Chondrocyte (in vitro differentiated cells): ENCODE measurements at regions not wholly inside any gene's neighbourhood (a gene's known extent, or its start where the extent isn't known, plus 50 kb on each side); places are given as distances from the start of the nearest gene placed in this dataset.

ENCODE experiments used
- DNase-seq: peaks from one replicate; pipeline ENCODE4 v3.0.0; 2021; ENCODE audit warnings: mixed read lengths, low spot score
- H3K27ac Mint-ChIP-seq: one replicate; pipeline ENCODE4 v1.8.0; 2021; ENCODE audit warnings: mild to moderate bottlenecking, moderate library complexity, mixed read lengths; ENCODE audit not compliant: unreplicated experiment
- H3K27me3 Mint-ChIP-seq: 2 replicates; pipeline ENCODE4 v1.8.0; 2021; ENCODE audit warnings: low read depth, mixed read lengths
- H3K36me3 Mint-ChIP-seq: 2 replicates; pipeline ENCODE4 v1.8.0; 2021; ENCODE audit warnings: low read depth, mixed read lengths
- H3K4me1 Mint-ChIP-seq: 2 replicates; pipeline ENCODE4 v1.8.0; 2021; ENCODE audit warnings: low read depth, mild to moderate bottlenecking, mixed read lengths
- H3K4me3 Mint-ChIP-seq: one replicate; pipeline ENCODE4 v1.8.0; 2021; ENCODE audit warnings: mild to moderate bottlenecking, moderate library complexity, mixed read lengths; ENCODE audit not compliant: unreplicated experiment
- H3K9me3 Mint-ChIP-seq: 2 replicates; pipeline ENCODE4 v1.8.0; 2021; ENCODE audit warnings: low read depth, mixed read lengths
- CTCF ChIP-seq: fragments of 200-600 bp; sonication (generic); IDR thresholded peaks from 2 replicates; pipeline ENCODE4 v1.5.0; 2021; ENCODE audit warnings: antibody characterized with exemption, mild to moderate bottlenecking, moderate library complexity

- TF ChIP-seq CTCF: no peak
- H3K27ac Mint-ChIP-seq: no peak overlapping the region
- H3K36me3 Mint-ChIP-seq: peaks cover 6% of the 10 kb centered on the region
- peaks cover 17% of the 10 kb centered on the region for H3K4me1 Mint-ChIP-seq
- no peaks in the 10 kb centered on the region for H3K27me3 Mint-ChIP-seq
- no peak for DNase-seq
- no peak overlapping the region for H3K4me3 Mint-ChIP-seq
- H3K9me3 Mint-ChIP-seq: peaks cover 6% of the 10 kb centered on the region
These were observed 595.8 kb downstream of the PSAT1 start for GRCh38 chr9:78892769-78893168.

DNA sequence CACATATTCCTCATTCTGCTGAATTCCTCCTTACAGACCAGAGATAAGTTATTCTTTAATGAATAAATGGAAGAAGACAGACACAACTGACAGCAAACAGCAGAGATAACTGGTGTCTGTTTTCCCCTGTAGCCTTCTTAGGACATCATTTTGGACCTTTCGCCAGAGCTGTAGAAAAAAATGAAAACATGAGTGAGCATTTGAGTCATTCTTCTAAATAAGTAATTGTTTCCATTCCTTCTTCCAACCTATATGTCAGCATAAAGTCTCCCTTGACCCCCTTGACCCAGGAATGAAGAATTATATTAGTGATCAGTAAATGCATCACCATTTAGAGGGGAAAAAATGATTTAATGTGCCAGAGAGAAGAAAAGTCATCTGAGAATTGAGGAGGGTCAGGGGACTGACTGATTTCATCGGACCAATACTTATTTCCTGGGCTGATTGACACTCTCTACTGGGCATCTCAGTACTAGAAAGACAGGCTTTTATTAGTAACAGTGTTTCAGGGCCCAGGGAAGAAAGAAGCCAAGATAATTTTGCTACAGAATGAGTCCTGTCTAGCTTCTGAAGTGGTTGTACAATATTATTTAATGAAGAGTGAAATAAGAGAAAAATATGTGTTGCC is 597.0 kb downstream of the PSAT1 start:
- no peak overlapping the region for H3K4me3 Mint-ChIP-seq
- peaks cover 13% of the 10 kb centered on the region for H3K4me1 Mint-ChIP-seq
- peaks cover 6% of the 10 kb centered on the region for H3K36me3 Mint-ChIP-seq
- no peaks in the 10 kb centered on the region for H3K27me3 Mint-ChIP-seq
- no peak for DNase-seq
- peaks cover 6% of the 10 kb centered on the region for H3K9me3 Mint-ChIP-seq
- H3K27ac Mint-ChIP-seq: no peak overlapping the region
- TF ChIP-seq CTCF: no peak

DNA sequence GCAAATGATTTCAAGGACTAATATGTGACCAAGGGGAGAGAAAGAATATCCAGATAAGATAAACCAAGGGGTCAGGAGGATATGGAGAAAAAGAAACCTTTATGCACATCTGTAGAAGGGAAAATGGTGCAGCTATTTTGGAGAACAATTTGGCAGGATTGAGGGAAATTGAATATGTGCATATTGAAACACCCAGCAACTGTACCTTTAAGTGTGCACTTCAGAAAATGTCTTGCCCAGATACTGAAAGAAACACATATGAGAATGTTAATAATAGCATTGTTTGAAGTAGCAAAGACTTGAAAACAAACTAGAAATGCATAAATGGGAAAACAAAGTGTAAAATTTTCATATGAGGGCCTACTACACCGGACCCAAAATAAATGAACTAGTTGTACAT is 599.6 kb downstream of the PSAT1 start:
- Mint-ChIP-seq H3K9me3 (no peaks in the 10 kb centered on the region), H3K36me3 (no peaks in the 10 kb centered on the region), H3K4me1 (peaks cover 12% of the 10 kb centered on the region), H3K27ac (no peak overlapping the region), H3K4me3 (no peak overlapping the region), H3K27me3 (no peaks in the 10 kb centered on the region)
- TF ChIP-seq CTCF: no peak
- no peak for DNase-seq

- Mint-ChIP-seq H3K27me3 (no peaks in the 10 kb centered on the region), H3K4me3 (no peak overlapping the region), H3K4me1 (peaks cover 14% of the 10 kb centered on the region), H3K27ac (no peak overlapping the region), H3K9me3 (no peaks in the 10 kb centered on the region), H3K36me3 (no peaks in the 10 kb centered on the region)
- DNase-seq: no peak
- no peak for TF ChIP-seq CTCF
These were observed 601.3 kb downstream of the PSAT1 start for GRCh38 chr9:78898234-78898633.

DNA sequence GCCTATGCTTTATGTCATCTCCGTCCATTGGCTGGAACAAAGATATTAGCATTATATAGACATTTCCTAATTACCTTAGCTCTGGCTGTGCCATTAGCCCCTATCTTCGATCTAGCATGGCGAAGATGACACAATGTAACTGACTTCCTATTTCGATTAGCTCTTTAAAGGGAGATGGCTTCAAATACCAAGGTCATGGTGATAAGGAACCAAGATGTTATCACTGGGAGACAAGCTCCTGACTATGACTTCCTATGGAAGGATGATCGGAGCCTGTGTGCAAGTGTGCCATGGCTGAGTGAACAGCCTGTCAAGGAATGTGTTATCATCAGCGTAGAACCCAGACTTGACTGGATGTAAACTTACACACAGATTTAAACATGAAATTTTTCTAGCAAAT is 602.1 kb downstream of the PSAT1 start:
- Mint-ChIP-seq H3K27me3 (no peaks in the 10 kb centered on the region), H3K4me3 (no peak overlapping the region)

More for the DNA sequence above, 602.1 kb downstream of the PSAT1 start:
- Mint-ChIP-seq H3K9me3 (no peaks in the 10 kb centered on the region), H3K36me3 (no peaks in the 10 kb centered on the region), H3K4me1 (peaks cover 9% of the 10 kb centered on the region), H3K27ac (no peak overlapping the region)
- TF ChIP-seq CTCF: no peak
- DNase-seq: no peak
